H1 (cell line): ENCODE measurements at regions not wholly inside any gene's neighbourhood (a gene's known extent, or its start where the extent isn't known, plus 50 kb on each side); places are given as distances from the start of the nearest gene placed in this dataset.

Experiments used
- CTCF ChIA-PET: fragments of 300-600 bp; sonication (Branson Sonifier 250); formaldehyde crosslinking; loops from one replicate; lab custom pipeline; 2021; ENCODE audit not compliant: partially characterized antibody; lab: Charles Lee
- POLR2A ChIA-PET: fragments of 300-600 bp; sonication (Branson Sonifier 250); formaldehyde crosslinking; loops from one replicate; lab custom pipeline; 2021; ENCODE audit warnings: inconsistent platforms; ENCODE audit not compliant: partially characterized antibody; lab: Charles Lee
- DNase-seq, 2 experiments: peaks; one replicate each; pipeline versions ENCODE4 v3.0.0 to v3.0.0-alpha.2; 2010 to 2022; ENCODE audit warnings: low spot score in 2 of 2, low read depth in 1 of 2, mixed read lengths in 1 of 2
- FAIRE-seq: peaks from 2 replicates; lab custom pipeline; 2011; peaks lifted over from hg19 to GRCh38; lab: Jason Lieb, UNC
- H2AFZ ChIP-seq: 2 replicates; pipeline ENCODE4 v1.8.1; 2012; ENCODE audit warnings: low read length, inconsistent platforms
- H2AK5ac ChIP-seq: 2 replicates; pipeline ENCODE4 v1.6.1; 2013; ENCODE audit warnings: low read depth, low read length
- H2BK120ac ChIP-seq: replicated peaks from 2 replicates; pipeline ENCODE3; 2013; ENCODE audit warnings: low read depth, low read length, inconsistent platforms
- H2BK12ac ChIP-seq: 2 replicates; pipeline ENCODE4 v1.6.1; 2013; ENCODE audit warnings: low read depth, low read length
- H2BK15ac ChIP-seq: 2 replicates; pipeline ENCODE4 v1.6.1; 2013; ENCODE audit warnings: low read length
- H2BK20ac ChIP-seq: 2 replicates; pipeline ENCODE4 v1.6.1; 2013; ENCODE audit warnings: low read length
- H2BK5ac ChIP-seq: 2 replicates; pipeline ENCODE4 v1.6.1; 2013; ENCODE audit warnings: low read depth, low read length
- H3K14ac ChIP-seq: 2 replicates; pipeline ENCODE4 v1.6.1; 2013; ENCODE audit warnings: inconsistent platforms; ENCODE audit not compliant: insufficient read length
- H3K18ac ChIP-seq: 2 replicates; pipeline ENCODE4 v1.6.1; 2013; ENCODE audit warnings: low read length; ENCODE audit errors: extremely low read depth
- H3K23ac ChIP-seq: 2 replicates; pipeline ENCODE4 v1.6.1; 2013; ENCODE audit warnings: inconsistent platforms; ENCODE audit not compliant: insufficient read length
- H3K23me2 ChIP-seq: 2 replicates; pipeline ENCODE4 v1.6.1; 2013; ENCODE audit warnings: low read depth, low read length
- H3K27ac ChIP-seq: 2 replicates; pipeline ENCODE4 v1.6.1; 2011; ENCODE audit warnings: low read depth, low read length, inconsistent platforms
- H3K27me3 ChIP-seq, 4 experiments: replicated peaks in 1 of 4; 1 replicate in 1 of 4; 2 replicates in 3 of 4; pipeline versions ENCODE4 v1.6.1 to v1.8.1; 2011 to 2013; ENCODE audit warnings: low read length in 3 of 4, mild to moderate bottlenecking in 3 of 4, inconsistent platforms in 2 of 4, mixed read lengths in 2 of 4, moderate library complexity in 1 of 4; ENCODE audit not compliant: control insufficient read depth in 3 of 4, insufficient read depth in 3 of 4; ENCODE audit errors: extremely low read depth in 1 of 4
- H3K36me3 ChIP-seq, 4 experiments: 2 replicates each; pipeline versions ENCODE4 v1.6.1 to v1.8.1; 2011 to 2013; ENCODE audit warnings: mild to moderate bottlenecking in 4 of 4, low read length in 3 of 4, moderate library complexity in 2 of 4, control low read depth in 1 of 4, inconsistent platforms in 1 of 4; ENCODE audit not compliant: insufficient read depth in 4 of 4, control insufficient read depth in 2 of 4
- H3K4ac ChIP-seq: replicated peaks from 2 replicates; pipeline ENCODE3; 2013; ENCODE audit warnings: low read length, low read depth, mixed read lengths, inconsistent platforms; ENCODE audit not compliant: insufficient read length
- H3K4me1 ChIP-seq, 4 experiments: replicated peaks in 1 of 4; 1 replicate in 1 of 4; 2 replicates in 3 of 4; pipeline versions ENCODE4 v1.6.1 to v1.8.1; 2011 to 2013; ENCODE audit warnings: low read length in 3 of 4, inconsistent platforms in 2 of 4, mixed read lengths in 1 of 4; ENCODE audit not compliant: insufficient read depth in 4 of 4, control insufficient read depth in 3 of 4
- H3K4me2 ChIP-seq, 2 experiments: 2 replicates each; pipeline versions ENCODE4 v1.6.1 to v1.8.1; 2011 to 2013; ENCODE audit warnings: low read depth in 2 of 2, low read length in 2 of 2, control low read depth in 1 of 2, inconsistent platforms in 1 of 2, mild to moderate bottlenecking in 1 of 2; ENCODE audit not compliant: insufficient read depth in 1 of 2
- H3K4me3 ChIP-seq, 4 experiments: fragments of 200-600, 300-600 bp in 1 of 4; sonication (generic), shearing (Covaris generic), sonication (Bioruptor Twin) in 1 of 4; 2 replicates each; pipeline versions ENCODE4 v1.5.1 to v1.8.1; 2011 to 2016; ENCODE audit warnings: low read length in 4 of 4, low read depth in 3 of 4, control low read depth in 2 of 4, inconsistent platforms in 2 of 4, mild to moderate bottlenecking in 2 of 4, mixed read lengths in 1 of 4, moderate library complexity in 1 of 4; ENCODE audit not compliant: insufficient read depth in 2 of 4; ENCODE audit errors: extremely low read depth in 1 of 4
- H3K56ac ChIP-seq: replicated peaks from 2 replicates; pipeline ENCODE3; 2013; ENCODE audit warnings: low read depth, mild to moderate bottlenecking, mixed read lengths, low read length, inconsistent platforms; ENCODE audit not compliant: insufficient read length
- H3K79me1 ChIP-seq: 2 replicates; pipeline ENCODE4 v1.6.1; 2013; ENCODE audit warnings: low read depth, low read length, control low read depth
- H3K79me2 ChIP-seq, 2 experiments: 2 replicates each; pipeline versions ENCODE4 v1.6.1 to v1.8.1; 2012 to 2013; ENCODE audit warnings: low read length in 2 of 2, mild to moderate bottlenecking in 2 of 2, inconsistent platforms in 1 of 2; ENCODE audit not compliant: insufficient read depth in 2 of 2, control insufficient read depth in 1 of 2
- H3K9ac ChIP-seq, 4 experiments: replicated peaks in 1 of 4; 1 replicate in 1 of 4; 2 replicates in 3 of 4; pipeline versions ENCODE4 v1.6.1 to v1.8.1; 2011 to 2013; ENCODE audit warnings: low read depth in 3 of 4, low read length in 3 of 4, control low read depth in 2 of 4, mild to moderate bottlenecking in 2 of 4, moderate library complexity in 2 of 4, inconsistent platforms in 1 of 4; ENCODE audit errors: extremely low read depth in 1 of 4
- H3K9me3 ChIP-seq, 2 experiments: 2 replicates each; pipeline versions ENCODE4 v1.6.1 to v1.8.1; 2012 to 2013; ENCODE audit warnings: mild to moderate bottlenecking in 2 of 2, moderate library complexity in 2 of 2, control low read depth in 1 of 2, inconsistent platforms in 1 of 2, low read depth in 1 of 2, low read length in 1 of 2, mixed read lengths in 1 of 2; ENCODE audit not compliant: insufficient read depth in 2 of 2
- H4K20me1 ChIP-seq, 2 experiments: replicated peaks in 1 of 2; 2 replicates each; pipeline versions ENCODE3 to v1.8.1; 2011 to 2013; ENCODE audit warnings: inconsistent platforms in 2 of 2, low read length in 2 of 2, mild to moderate bottlenecking in 1 of 2; ENCODE audit not compliant: insufficient read depth in 2 of 2, control insufficient read depth in 1 of 2
- H4K5ac ChIP-seq: 2 replicates; pipeline ENCODE4 v1.6.1; 2013; ENCODE audit warnings: low read length, low read depth, mixed read lengths, inconsistent platforms; ENCODE audit not compliant: insufficient read length
- H4K8ac ChIP-seq: 2 replicates; pipeline ENCODE4 v1.8.0; 2013; ENCODE audit warnings: mild to moderate bottlenecking, moderate library complexity, low read length, inconsistent platforms; ENCODE audit not compliant: insufficient read depth; ENCODE audit errors: extremely low read depth
- H4K91ac ChIP-seq: replicated peaks from 2 replicates; pipeline ENCODE3; 2013; ENCODE audit warnings: low read length, mixed read lengths, inconsistent platforms; ENCODE audit not compliant: insufficient read length
- CHD2 ChIP-seq: IDR thresholded peaks from 2 replicates; pipeline ENCODE4 v1.6.1; 2012; ENCODE audit warnings: low read length, improper control_type of control experiment
- EZH2 ChIP-seq: fragments of 200-600 bp; sonication (generic); IDR thresholded peaks from 2 replicates; pipeline ENCODE4 v1.7.1; 2012; ENCODE audit warnings: low read depth, mild to moderate bottlenecking, moderate library complexity, low read length, inconsistent platforms; ENCODE audit not compliant: severe bottlenecking
- GABPA ChIP-seq: IDR thresholded peaks from 2 replicates; pipeline ENCODE4 v1.6.1; 2011; ENCODE audit warnings: mild to moderate bottlenecking, low read length, moderate library complexity, borderline replicate concordance; ENCODE audit not compliant: insufficient read depth
- GTF2F1 ChIP-seq: IDR thresholded peaks from 2 replicates; pipeline ENCODE4 v1.6.1; 2012; ENCODE audit warnings: low read depth, low read length, improper control_type of control experiment, borderline replicate concordance
- JUN ChIP-seq: IDR thresholded peaks from 2 replicates; pipeline ENCODE4 v1.6.1; 2011; ENCODE audit warnings: low read depth, mild to moderate bottlenecking, improper control_type of control experiment, low read length
- KDM1A ChIP-seq: fragments of 200-600, 300-600 bp; sonication (generic); IDR thresholded peaks from 2 replicates; pipeline ENCODE4 v1.7.1; 2016; ENCODE audit warnings: mild to moderate bottlenecking, low read length, borderline replicate concordance
- KDM4A ChIP-seq: IDR thresholded peaks from one replicate; pipeline ENCODE4 v1.7.1; 2012; ENCODE audit warnings: low read depth, mild to moderate bottlenecking, moderate library complexity, low read length, inconsistent platforms; ENCODE audit not compliant: severe bottlenecking
- PHF8 ChIP-seq: fragments of 200-600 bp; sonication (generic); conservative IDR thresholded peaks from 2 replicates; pipeline ENCODE4 v1.7.1; 2012; ENCODE audit warnings: low read depth, mild to moderate bottlenecking, inconsistent platforms, low read length, moderate library complexity
- POLR2AphosphoS5 ChIP-seq: IDR thresholded peaks from 2 replicates; pipeline ENCODE4 v1.6.1; 2011; ENCODE audit warnings: low read depth, low read length
- RAD21 ChIP-seq, 2 experiments: IDR thresholded peaks in 1 of 2; conservative IDR thresholded peaks in 1 of 2; 2 replicates each; pipeline ENCODE4 v1.6.1; 2011; ENCODE audit warnings: low read depth in 2 of 2, low read length in 2 of 2, improper control_type of control experiment in 1 of 2, inconsistent platforms in 1 of 2, mild to moderate bottlenecking in 1 of 2, moderate library complexity in 1 of 2
- RXRA ChIP-seq: IDR thresholded peaks from 2 replicates; pipeline ENCODE4 v1.6.1; 2011; ENCODE audit warnings: low read depth, mild to moderate bottlenecking, low read length, moderate library complexity; ENCODE audit not compliant: insufficient read depth
- SIN3A ChIP-seq, 2 experiments: IDR thresholded peaks in 1 of 2; conservative IDR thresholded peaks in 1 of 2; 2 replicates each; pipeline ENCODE4 v1.6.1; 2011 to 2012; ENCODE audit warnings: low read length in 2 of 2, improper control_type of control experiment in 1 of 2, low read depth in 1 of 2, mild to moderate bottlenecking in 1 of 2
- TAF7 ChIP-seq: optimal IDR thresholded peaks from 2 replicates; pipeline ENCODE3; 2011; ENCODE audit warnings: low read depth, mild to moderate bottlenecking, inconsistent platforms, low read length, moderate library complexity, borderline replicate concordance
- WGBS, 2 experiments: shearing (Covaris generic) in 1 of 2; methylation state at CpG; one replicate each; pipeline versions ENCODE4 v1.1.6 to v1.1.7; 2013 to 2015; ENCODE audit warnings: low lambda C conversion rate in 2 of 2, mixed read lengths in 2 of 2, inconsistent platforms in 1 of 2, low coverage in 1 of 2, missing lambda C conversion rate in 1 of 2; ENCODE audit not compliant: insufficient replicate concordance in 2 of 2, insufficient coverage in 1 of 2, insufficient read length in 1 of 2; ENCODE audit errors: extremely low coverage in 1 of 2, missing lambda C conversion rate in 1 of 2; 5-methylcytosine and 5-hydroxymethylcytosine counted together

DNA sequence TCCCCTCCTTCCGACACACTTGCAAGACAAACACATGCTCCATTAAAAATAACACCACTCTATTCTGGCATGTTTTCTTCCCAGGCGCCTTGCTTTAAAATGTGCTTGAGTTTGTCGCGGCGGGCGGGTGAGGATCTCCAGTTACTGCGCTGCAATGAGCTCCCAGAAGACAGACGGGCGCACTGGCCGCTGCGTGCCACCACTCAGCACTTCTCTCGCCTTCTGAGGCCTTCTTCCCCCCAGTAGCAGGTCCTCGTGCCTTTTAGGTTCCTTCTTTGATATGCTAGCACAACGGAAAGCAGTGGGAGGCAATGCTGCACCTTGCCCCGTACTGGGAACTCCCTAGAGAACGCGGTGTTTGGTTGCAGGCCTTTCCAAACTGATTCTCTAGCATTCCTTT is 279.5 kb upstream of the NR5A2 start:
- Histone ChIP-seq H3K36me3 (no peaks in the 10 kb centered on the region), H4K8ac (no peak overlapping the region), H3K18ac (peak overlapping the region; percentile 34; the same call in 1 of the 2 replicates), H3K79me2 (no peaks in the 10 kb centered on the region), H3K4me2 (peak overlapping the region; percentile 48 to 59), H2BK120ac (no peak overlapping the region), H4K91ac (no peak overlapping the region), H4K5ac (no peak overlapping the region), H3K23me2 (no peaks in the 10 kb centered on the region), H2AK5ac (no peak overlapping the region), H3K9ac (no peak overlapping the region), H3K27ac (no peak overlapping the region), H3K23ac (no peak overlapping the region), H2BK15ac (no peak overlapping the region), H3K9me3 (no peaks in the 10 kb centered on the region), H2AFZ (peak overlapping the region; percentile 47), H3K4ac (no peak overlapping the region), H2BK20ac (no peak overlapping the region), H4K20me1 (no peaks in the 10 kb centered on the region), H2BK12ac (0 out of 2 replicates have a peak overlapping the region, but pooled peaks have one; percentile 32), H3K14ac (no peak overlapping the region), H3K79me1 (no peaks in the 10 kb centered on the region), H3K4me1 (peaks cover 0 to 8% (median 5%) of the 10 kb centered on the region in 4 experiments; a peak in 6 of 7 replicates), H3K27me3 (peaks cover 0 to 2% (median 0%) of the 10 kb centered on the region in 4 experiments; a peak in 2 of 7 replicates), H3K56ac (no peak overlapping the region), H3K4me3 (peak overlapping the region in 1 of 4 experiments; percentile 45; a peak in 2 of 8 replicates), H2BK5ac (no peak overlapping the region)
- DNase-seq (peak; percentile 51 to 64), FAIRE-seq (no peak)
- 13% methylated on average over 17 of the region's 17 CpGs; no CpG with 5 or more reads in 1 of the 2 experiments for WGBS, 2 experiments
- ChIA-PET CTCF (interaction anchor here (1.2 to 1.3 kb wide), 2 partner anchors 17 to 27 kb away, joined by 3 read pairs; no protein-coding TSS in a partner anchor), POLR2A (no interaction called here)
- TF ChIP-seq POLR2AphosphoS5 (no peak), EZH2 (no peak), TAF7 (no peak), KDM4A (peak; percentile 34), RXRA (no peak), CHD2 (no peak), GTF2F1 (no peak), GABPA (no peak), RAD21 (IDR thresholded peaks at IDR 0.05 in 1 of 2, conservative IDR thresholded peaks at IDR 0.05 in 1 of 2; ENCODE audit: low read depth in 2 of 2, low read length in 2 of 2) (peak in 1 of 2 experiments; percentile 3; a peak in 1 of 4 replicates), JUN (no peak), PHF8 (no peak), KDM1A (no peak), SIN3A (conservative IDR thresholded peaks at IDR 0.05 in 1 of 2, IDR thresholded peaks at IDR 0.05 in 1 of 2; ENCODE audit: low read depth in 1 of 2, low read length in 2 of 2) (no peak)
